ENCODE measurements at regions not wholly inside any gene's neighbourhood (a gene's known extent, or its start where the extent isn't known, plus 50 kb on each side); places are given as distances from the start of the nearest gene placed in this dataset.
A peak's percentile ranks its signal among the peaks of the same experiment; 100 is the strongest.

DNA sequence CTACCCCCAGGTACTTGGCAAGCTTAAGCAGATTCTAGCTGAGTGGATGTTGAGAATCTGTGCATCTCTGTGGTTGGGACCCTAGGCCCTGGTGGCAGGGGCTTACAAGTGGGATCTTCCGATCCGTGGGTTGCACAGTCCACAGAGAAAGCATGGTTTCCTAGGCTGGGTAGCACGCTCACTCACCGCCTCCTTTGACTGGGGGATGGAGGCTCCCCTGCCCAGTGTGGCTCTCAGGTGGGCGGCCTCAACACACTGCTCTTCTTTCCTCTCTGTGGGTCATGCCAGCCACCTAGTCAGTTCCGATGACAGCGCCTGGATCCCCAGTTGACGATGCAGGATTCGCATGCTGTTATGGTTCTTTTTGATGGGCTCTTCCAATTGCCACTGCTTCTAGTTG is 639.5 kb upstream of the ADAMTS5 start:
- Histone ChIP-seq H3K4me1 (ENCODE audit: control insufficient read depth in 3 of 3, insufficient read depth in 3 of 3, low read length in 3 of 3) (no peaks in the 10 kb centered on the region), H3K4me3 (ENCODE audit: low read length in 3 of 3) (no peak overlapping the region), H3K27me3 (ENCODE audit: control insufficient read depth in 3 of 3, insufficient read depth in 3 of 3, low read length in 3 of 3) (no peaks in the 10 kb centered on the region), H3K36me3 (ENCODE audit: control insufficient read depth in 3 of 3, insufficient read depth in 3 of 3, low read length in 3 of 3) (no peaks in the 10 kb centered on the region), H3K27ac (ENCODE audit: low read depth, low read length) (no peak overlapping the region), H3K9me3 (ENCODE audit: control insufficient read depth in 3 of 3, low read length in 3 of 3) (no peaks in the 10 kb centered on the region), H3K9ac (ENCODE audit: low read depth in 1 of 3, low read length in 3 of 3) (no peak overlapping the region)

DNA sequence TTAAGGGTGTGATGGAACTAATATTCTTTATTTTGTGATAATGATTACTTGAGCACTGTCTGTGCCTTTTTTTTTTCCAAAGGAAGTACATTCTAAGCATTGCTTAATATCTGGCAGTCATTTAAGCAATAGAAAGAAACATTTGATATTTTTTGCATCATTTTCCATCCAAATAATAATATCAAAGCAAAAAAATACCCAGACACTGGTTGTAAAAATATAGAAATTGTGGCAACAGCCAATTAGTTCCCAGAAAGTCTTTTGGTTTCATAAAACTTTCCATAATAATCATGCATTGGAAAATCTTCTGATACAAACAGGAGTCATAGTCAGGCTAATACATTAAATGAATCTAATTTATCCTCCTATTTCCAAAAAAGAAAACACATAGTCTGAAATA is 629.3 kb upstream of the ADAMTS5 start:
- Histone ChIP-seq H3K27ac (ENCODE audit: low read depth, low read length) (no peak overlapping the region), H3K9me3 (ENCODE audit: control insufficient read depth in 3 of 3, low read length in 3 of 3) (no peaks in the 10 kb centered on the region), H3K4me1 (ENCODE audit: control insufficient read depth in 3 of 3, insufficient read depth in 3 of 3, low read length in 3 of 3) (no peaks in the 10 kb centered on the region), H3K27me3 (ENCODE audit: control insufficient read depth in 3 of 3, insufficient read depth in 3 of 3, low read length in 3 of 3) (no peaks in the 10 kb centered on the region), H3K4me3 (ENCODE audit: low read length in 3 of 3) (no peak overlapping the region), H3K36me3 (ENCODE audit: control insufficient read depth in 3 of 3, insufficient read depth in 3 of 3, low read length in 3 of 3) (no peaks in the 10 kb centered on the region), H3K9ac (ENCODE audit: low read depth in 1 of 3, low read length in 3 of 3) (no peak overlapping the region)

DNA sequence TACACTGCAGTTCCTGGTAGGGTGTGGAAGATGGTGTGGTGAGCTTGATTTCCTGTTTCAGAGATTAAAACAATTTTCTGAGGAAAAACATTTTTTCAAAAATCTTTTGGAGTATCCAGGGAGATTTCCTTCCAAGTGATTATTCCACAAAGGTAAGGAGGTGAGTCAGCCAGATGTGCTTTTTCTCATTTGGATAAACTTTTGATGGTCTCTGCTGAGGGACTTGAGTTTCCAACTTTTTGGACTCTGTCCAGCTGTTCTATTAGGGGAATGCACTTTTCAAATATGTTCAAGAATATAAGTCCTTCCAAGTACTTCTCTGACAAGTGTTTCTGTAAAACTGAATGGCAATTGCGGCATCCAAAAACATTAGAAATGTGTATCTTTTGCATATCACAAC is 628.8 kb upstream of the ADAMTS5 start:
- Histone ChIP-seq H3K27me3 (ENCODE audit: control insufficient read depth in 3 of 3, insufficient read depth in 3 of 3, low read length in 3 of 3) (no peaks in the 10 kb centered on the region), H3K9me3 (ENCODE audit: control insufficient read depth in 3 of 3, low read length in 3 of 3) (no peaks in the 10 kb centered on the region), H3K4me1 (ENCODE audit: control insufficient read depth in 3 of 3, insufficient read depth in 3 of 3, low read length in 3 of 3) (no peaks in the 10 kb centered on the region), H3K4me3 (ENCODE audit: low read length in 3 of 3) (no peak overlapping the region), H3K9ac (ENCODE audit: low read depth in 1 of 3, low read length in 3 of 3) (no peak overlapping the region), H3K36me3 (ENCODE audit: control insufficient read depth in 3 of 3, insufficient read depth in 3 of 3, low read length in 3 of 3) (no peaks in the 10 kb centered on the region), H3K27ac (ENCODE audit: low read depth, low read length) (no peak overlapping the region)

- H3K4me3 ChIP-seq (ENCODE audit: low read length in 3 of 3): no peak overlapping the region
- peaks cover 0 to 4% (median 0%) of the 10 kb centered on the region in 3 donors for H3K4me1 ChIP-seq (ENCODE audit: control insufficient read depth in 3 of 3, insufficient read depth in 3 of 3, low read length in 3 of 3)
- H3K27me3 ChIP-seq (ENCODE audit: control insufficient read depth in 3 of 3, insufficient read depth in 3 of 3, low read length in 3 of 3): no peaks in the 10 kb centered on the region
- no peaks in the 10 kb centered on the region for H3K9me3 ChIP-seq (ENCODE audit: control insufficient read depth in 3 of 3, low read length in 3 of 3)
- H3K27ac ChIP-seq (ENCODE audit: low read depth, low read length): no peak overlapping the region
- no peaks in the 10 kb centered on the region for H3K36me3 ChIP-seq (ENCODE audit: control insufficient read depth in 3 of 3, insufficient read depth in 3 of 3, low read length in 3 of 3)
- no peak overlapping the region for H3K9ac ChIP-seq (ENCODE audit: low read depth in 1 of 3, low read length in 3 of 3)
Measured at GRCh38 chr21:27590271-27590670, 623.4 kb upstream of the ADAMTS5 start.

- Histone ChIP-seq H3K9me3 (ENCODE audit: control insufficient read depth in 3 of 3, low read length in 3 of 3) (no peaks in the 10 kb centered on the region), H3K4me3 (ENCODE audit: low read length in 3 of 3) (no peak overlapping the region), H3K27ac (ENCODE audit: low read depth, low read length) (no peak overlapping the region), H3K36me3 (ENCODE audit: control insufficient read depth in 3 of 3, insufficient read depth in 3 of 3, low read length in 3 of 3) (no peaks in the 10 kb centered on the region), H3K9ac (ENCODE audit: low read depth in 1 of 3, low read length in 3 of 3) (no peak overlapping the region), H3K27me3 (ENCODE audit: control insufficient read depth in 3 of 3, insufficient read depth in 3 of 3, low read length in 3 of 3) (no peaks in the 10 kb centered on the region), H3K4me1 (ENCODE audit: control insufficient read depth in 3 of 3, insufficient read depth in 3 of 3, low read length in 3 of 3) (peaks cover 0 to 4% (median 0%) of the 10 kb centered on the region in 3 donors)
Measured at GRCh38 chr21:27589781-27590180, 622.9 kb upstream of the ADAMTS5 start.

DNA sequence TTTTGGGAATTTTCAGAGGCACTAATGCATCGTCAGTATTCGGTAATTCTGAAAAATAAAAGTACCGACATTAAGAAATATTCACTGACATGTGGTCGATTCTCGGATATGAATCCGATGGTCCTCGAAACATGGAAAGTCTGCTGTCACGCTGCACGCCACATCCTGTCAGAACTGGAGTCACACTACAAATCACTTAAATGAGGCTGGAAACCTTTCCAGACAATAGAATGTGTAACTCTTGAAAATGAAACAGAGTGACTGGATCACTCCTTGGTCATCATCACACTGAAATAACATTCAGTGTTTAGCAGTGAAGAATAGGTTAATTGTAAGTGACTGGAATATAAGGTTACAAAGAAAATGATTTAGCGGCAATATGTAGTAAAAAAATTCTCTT is 620.1 kb upstream of the ADAMTS5 start:
- Histone ChIP-seq H3K27me3 (ENCODE audit: control insufficient read depth in 3 of 3, insufficient read depth in 3 of 3, low read length in 3 of 3) (no peaks in the 10 kb centered on the region), H3K4me3 (ENCODE audit: low read length in 3 of 3) (peak overlapping the region in 1 of 3 donors; percentile 16), H3K27ac (ENCODE audit: low read depth, low read length) (no peak overlapping the region), H3K4me1 (ENCODE audit: control insufficient read depth in 3 of 3, insufficient read depth in 3 of 3, low read length in 3 of 3) (peaks cover 0 to 4% (median 2%) of the 10 kb centered on the region in 3 donors), H3K36me3 (ENCODE audit: control insufficient read depth in 3 of 3, insufficient read depth in 3 of 3, low read length in 3 of 3) (no peaks in the 10 kb centered on the region), H3K9me3 (ENCODE audit: control insufficient read depth in 3 of 3, low read length in 3 of 3) (no peaks in the 10 kb centered on the region), H3K9ac (ENCODE audit: low read depth in 1 of 3, low read length in 3 of 3) (peak overlapping the region in 1 of 3 donors; percentile 19)

DNA sequence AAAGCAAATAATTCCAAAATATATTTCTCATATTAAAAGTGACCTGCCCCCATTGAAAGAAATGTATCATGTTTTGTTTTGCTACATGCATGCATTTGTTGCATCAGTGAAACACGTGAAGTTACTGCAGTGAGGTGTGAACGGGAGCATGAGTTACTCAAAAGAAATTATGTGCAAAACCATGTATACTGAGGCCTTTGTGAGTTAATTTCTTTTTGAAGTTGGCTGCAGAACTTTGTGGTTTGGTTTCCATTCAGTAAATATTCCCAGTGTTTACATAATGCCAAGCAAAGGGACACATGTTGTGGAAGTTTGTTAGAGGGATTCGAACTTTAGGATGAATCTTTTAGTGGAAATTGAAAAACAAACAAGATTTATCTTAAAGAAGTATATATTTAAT is 619.4 kb upstream of the ADAMTS5 start:
- Histone ChIP-seq H3K27me3 (ENCODE audit: control insufficient read depth in 3 of 3, insufficient read depth in 3 of 3, low read length in 3 of 3) (no peaks in the 10 kb centered on the region), H3K36me3 (ENCODE audit: control insufficient read depth in 3 of 3, insufficient read depth in 3 of 3, low read length in 3 of 3) (no peaks in the 10 kb centered on the region), H3K4me3 (ENCODE audit: low read length in 3 of 3) (no peak overlapping the region), H3K9me3 (ENCODE audit: control insufficient read depth in 3 of 3, low read length in 3 of 3) (no peaks in the 10 kb centered on the region), H3K9ac (ENCODE audit: low read depth in 1 of 3, low read length in 3 of 3) (no peak overlapping the region), H3K4me1 (ENCODE audit: control insufficient read depth in 3 of 3, insufficient read depth in 3 of 3, low read length in 3 of 3) (peaks cover 0 to 4% (median 2%) of the 10 kb centered on the region in 3 donors), H3K27ac (ENCODE audit: low read depth, low read length) (no peak overlapping the region)

- Histone ChIP-seq H3K4me1 (ENCODE audit: control insufficient read depth in 3 of 3, insufficient read depth in 3 of 3, low read length in 3 of 3) (peaks cover 0 to 4% (median 2%) of the 10 kb centered on the region in 3 donors), H3K9ac (ENCODE audit: low read depth in 1 of 3, low read length in 3 of 3) (no peak overlapping the region)
Measured at GRCh38 chr21:27584256-27584655, 617.4 kb upstream of the ADAMTS5 start.

DNA sequence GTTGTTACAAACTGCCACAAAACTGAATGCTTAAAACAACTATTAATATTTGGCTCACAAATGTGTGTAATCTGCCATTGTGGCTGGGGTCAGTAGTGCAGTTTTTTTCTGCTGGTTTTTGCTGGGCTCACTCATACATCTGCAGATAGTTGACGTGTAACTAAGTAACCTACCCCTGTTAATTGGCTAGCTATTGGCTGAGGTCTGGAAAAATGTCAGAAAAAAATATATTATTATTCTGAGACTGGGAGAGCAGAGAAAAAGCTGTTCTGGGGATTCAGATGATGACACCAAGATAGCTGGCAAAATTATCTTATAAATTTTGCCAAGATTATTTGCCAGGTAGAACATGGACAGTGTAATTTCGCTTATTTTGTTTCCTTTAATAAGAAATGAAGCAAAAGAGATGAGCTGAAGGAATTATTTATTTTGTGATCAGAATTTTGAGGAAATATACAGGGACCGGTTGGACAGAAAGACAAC is 616.1 kb upstream of the ADAMTS5 start:
- Histone ChIP-seq H3K27me3 (ENCODE audit: control insufficient read depth in 3 of 3, insufficient read depth in 3 of 3, low read length in 3 of 3) (no peaks in the 10 kb centered on the region), H3K9me3 (ENCODE audit: control insufficient read depth in 3 of 3, low read length in 3 of 3) (no peaks in the 10 kb centered on the region), H3K9ac (ENCODE audit: low read depth in 1 of 3, low read length in 3 of 3) (no peak overlapping the region), H3K27ac (ENCODE audit: low read depth, low read length) (no peak overlapping the region), H3K36me3 (ENCODE audit: control insufficient read depth in 3 of 3, insufficient read depth in 3 of 3, low read length in 3 of 3) (no peaks in the 10 kb centered on the region), H3K4me1 (ENCODE audit: control insufficient read depth in 3 of 3, insufficient read depth in 3 of 3, low read length in 3 of 3) (peaks cover 0 to 4% (median 2%) of the 10 kb centered on the region in 3 donors), H3K4me3 (ENCODE audit: low read length in 3 of 3) (no peak overlapping the region)

More at GRCh38 chr21:27584256-27584655, 617.4 kb upstream of the ADAMTS5 start:
- no peaks in the 10 kb centered on the region for H3K27me3 ChIP-seq (ENCODE audit: control insufficient read depth in 3 of 3, insufficient read depth in 3 of 3, low read length in 3 of 3)
- no peak overlapping the region for H3K27ac ChIP-seq (ENCODE audit: low read depth, low read length)
- H3K9me3 ChIP-seq (ENCODE audit: control insufficient read depth in 3 of 3, low read length in 3 of 3): no peaks in the 10 kb centered on the region
- H3K36me3 ChIP-seq (ENCODE audit: control insufficient read depth in 3 of 3, insufficient read depth in 3 of 3, low read length in 3 of 3): no peaks in the 10 kb centered on the region
- H3K4me3 ChIP-seq (ENCODE audit: low read length in 3 of 3): no peak overlapping the region

DNA sequence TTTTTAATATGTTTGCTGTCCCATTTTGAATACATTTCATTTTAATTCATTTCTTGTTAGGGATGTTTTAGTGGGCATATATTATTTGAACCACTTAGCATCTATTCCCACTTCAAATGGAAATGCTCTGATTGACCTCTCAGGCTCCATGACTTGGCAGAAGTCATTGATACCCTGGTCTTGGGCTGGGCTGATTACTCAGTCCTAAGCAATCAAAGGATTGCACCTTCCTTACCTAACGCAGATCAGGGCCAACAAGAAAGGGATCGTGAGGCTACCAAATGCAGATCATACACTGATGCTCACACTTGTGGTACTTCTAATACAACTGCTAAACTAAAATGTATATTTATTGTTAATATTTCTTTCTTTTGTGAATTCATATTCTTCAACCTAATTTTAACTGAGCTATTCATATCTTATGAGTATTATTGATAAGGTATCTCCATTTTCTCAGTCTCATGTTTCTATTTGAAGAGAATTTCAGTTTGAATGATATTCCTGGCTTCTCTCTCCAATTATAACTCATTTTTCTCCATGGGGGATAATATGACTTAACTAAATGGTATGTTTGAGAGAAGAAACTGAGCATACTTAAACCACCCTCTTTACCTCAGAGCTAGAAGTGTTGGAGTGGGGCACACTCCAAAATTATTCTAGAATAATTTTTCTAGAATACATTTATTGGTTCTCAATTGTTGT is 615.5 kb upstream of the ADAMTS5 start:
- peaks cover 0 to 4% (median 2%) of the 10 kb centered on the region in 3 donors for H3K4me1 ChIP-seq (ENCODE audit: control insufficient read depth in 3 of 3, insufficient read depth in 3 of 3, low read length in 3 of 3)
- no peaks in the 10 kb centered on the region for H3K36me3 ChIP-seq (ENCODE audit: control insufficient read depth in 3 of 3, insufficient read depth in 3 of 3, low read length in 3 of 3)
- H3K9ac ChIP-seq (ENCODE audit: low read depth in 1 of 3, low read length in 3 of 3): no peak overlapping the region
- no peaks in the 10 kb centered on the region for H3K9me3 ChIP-seq (ENCODE audit: control insufficient read depth in 3 of 3, low read length in 3 of 3)
- H3K27me3 ChIP-seq (ENCODE audit: control insufficient read depth in 3 of 3, insufficient read depth in 3 of 3, low read length in 3 of 3): no peaks in the 10 kb centered on the region
- no peak overlapping the region for H3K4me3 ChIP-seq (ENCODE audit: low read length in 3 of 3)
- H3K27ac ChIP-seq (ENCODE audit: low read depth, low read length): no peak overlapping the region

Measured in skeletal muscle tissue (tissue), 3 donors.